Endothelial cell of umbilical vein (primary cell): ENCODE measurements at regions not wholly inside any gene's neighbourhood (a gene's known extent, or its start where the extent isn't known, plus 50 kb on each side); places are given as distances from the start of the nearest gene placed in this dataset.

Experiments used
- BruUV-seq: library from RNA; stranded (reverse); fragments of 400-500 nt; replicated peaks from 2 replicates; lab custom pipeline; 2021; lab: Mats Ljungman, UMichigan
- CTCF ChIA-PET: fragments of 300-600, 350-600 bp; sonication (Branson Sonifier 250); formaldehyde crosslinking; loops from one replicate; lab custom pipeline; 2021; ENCODE audit warnings: antibody characterized with exemption, inconsistent platforms; lab: Charles Lee
- POLR2A ChIA-PET: fragments of 300-600, 350-600 bp; sonication (Branson Sonifier 250); formaldehyde crosslinking; loops from one replicate; lab custom pipeline; 2021; ENCODE audit warnings: antibody characterized with exemption, inconsistent platforms; lab: Charles Lee
- DNase-seq: peaks from one replicate; pipeline ENCODE4 v3.0.0-alpha.2; 2011; ENCODE audit warnings: low read depth, low spot score
- FAIRE-seq: peaks from 2 replicates; lab custom pipeline; 2011; peaks lifted over from hg19 to GRCh38; lab: Jason Lieb, UNC
- H2AFZ ChIP-seq: 2 replicates; pipeline ENCODE4 v1.6.0; 2012; ENCODE audit warnings: low read depth, low read length, control low read depth, inconsistent platforms
- H3K27ac ChIP-seq: 2 replicates; pipeline ENCODE4 v1.5.1; 2011; ENCODE audit warnings: low read depth, mild to moderate bottlenecking, control low read depth, low read length, moderate library complexity; ENCODE audit not compliant: insufficient read depth
- H3K27me3 ChIP-seq, 2 experiments: 2 replicates each; pipeline versions ENCODE4 v1.6.0 to v1.6.1; 2011; ENCODE audit warnings: low read length in 2 of 2, mixed read lengths in 1 of 2; ENCODE audit not compliant: control insufficient read depth in 2 of 2, insufficient read depth in 2 of 2
- H3K36me3 ChIP-seq, 2 experiments: 2 replicates in 1 of 2; 3 replicates in 1 of 2; pipeline ENCODE4 v1.5.1; 2011; ENCODE audit warnings: low read length in 2 of 2, mild to moderate bottlenecking in 1 of 2, moderate library complexity in 1 of 2; ENCODE audit not compliant: control insufficient read depth in 2 of 2, insufficient read depth in 2 of 2; ENCODE audit errors: extremely low read depth in 1 of 2
- H3K4me1 ChIP-seq: 3 replicates; pipeline ENCODE4 v1.5.1; 2011; ENCODE audit warnings: mild to moderate bottlenecking, low read length; ENCODE audit not compliant: control insufficient read depth, insufficient read depth; ENCODE audit errors: extremely low read depth
- H3K4me2 ChIP-seq: 2 replicates; pipeline ENCODE4 v1.6.1; 2011; ENCODE audit warnings: low read length, control low read depth, mixed read lengths; ENCODE audit not compliant: insufficient read depth
- H3K4me3 ChIP-seq, 3 experiments: fragments of 200-600 bp in 1 of 3; sonication (generic), shearing (Covaris generic) in 1 of 3; replicated peaks in 1 of 3; 2 replicates each; pipeline ENCODE4 v1.5.1; 2011 to 2016; ENCODE audit warnings: control low read depth in 3 of 3, low read length in 3 of 3, mild to moderate bottlenecking in 2 of 3, inconsistent platforms in 1 of 3, low read depth in 1 of 3, moderate library complexity in 1 of 3; ENCODE audit not compliant: insufficient read depth in 1 of 3
- H3K79me2 ChIP-seq: 2 replicates; pipeline ENCODE4 v1.6.0; 2012; ENCODE audit warnings: low read length, inconsistent platforms; ENCODE audit not compliant: control insufficient read depth, insufficient read depth
- H3K9ac ChIP-seq: replicated peaks from 2 replicates; pipeline ENCODE3; 2011; ENCODE audit warnings: low read length, control low read depth; ENCODE audit not compliant: insufficient read depth; ENCODE audit errors: extremely low read depth
- H3K9me1 ChIP-seq: replicated peaks from 3 replicates; pipeline ENCODE4 v1.6.0; 2011; ENCODE audit warnings: mild to moderate bottlenecking, low read length; ENCODE audit not compliant: control insufficient read depth, insufficient read depth; ENCODE audit errors: extremely low read depth
- H3K9me3 ChIP-seq: replicated peaks from 2 replicates; pipeline ENCODE4 v1.5.1; 2012; ENCODE audit warnings: low read length, inconsistent platforms; ENCODE audit not compliant: control insufficient read depth, insufficient read depth
- H4K20me1 ChIP-seq: replicated peaks from 2 replicates; pipeline ENCODE3; 2011; ENCODE audit warnings: mild to moderate bottlenecking, low read length; ENCODE audit not compliant: control insufficient read depth, insufficient read depth; ENCODE audit errors: extremely low read depth
- CTCF ChIP-seq, 2 donors: IDR thresholded peaks; 1 replicate in 1 of 2; 2 replicates in 1 of 2; pipeline ENCODE4 v1.5.1; 2011; ENCODE audit warnings: low read length in 2 of 2, mild to moderate bottlenecking in 2 of 2, moderate library complexity in 2 of 2, control low read depth in 1 of 2, inconsistent platforms in 1 of 2, low read depth in 1 of 2; ENCODE audit not compliant: insufficient read depth in 1 of 2; ENCODE audit errors: extremely low read depth in 1 of 2
- EZH2 ChIP-seq: IDR thresholded peaks from 2 replicates; pipeline ENCODE4 v1.6.1; 2012; ENCODE audit warnings: borderline replicate concordance, low read depth, mild to moderate bottlenecking, moderate library complexity, low read length, inconsistent platforms; ENCODE audit not compliant: severe bottlenecking
- FOS ChIP-seq: IDR thresholded peaks from 2 replicates; pipeline ENCODE4 v1.6.1; 2011; ENCODE audit warnings: mild to moderate bottlenecking, low read length, moderate library complexity, borderline replicate concordance; ENCODE audit not compliant: insufficient read depth
- GATA2 ChIP-seq: IDR thresholded peaks from 2 replicates; pipeline ENCODE4 v1.7.0; 2011; ENCODE audit warnings: low read depth, mild to moderate bottlenecking, moderate library complexity, mixed read lengths, low read length; ENCODE audit not compliant: insufficient read length, insufficient read depth
- JUN ChIP-seq: IDR thresholded peaks from 2 replicates; pipeline ENCODE4 v1.6.1; 2011; ENCODE audit warnings: borderline replicate concordance, low read depth; ENCODE audit not compliant: insufficient read length, insufficient read depth
- MAX ChIP-seq: IDR thresholded peaks from 2 replicates; pipeline ENCODE4 v1.6.1; 2011; ENCODE audit not compliant: insufficient read depth, insufficient read length
- MYC ChIP-seq: IDR thresholded peaks from one replicate; pipeline ENCODE4 v1.6.1; 2011; ENCODE audit warnings: mild to moderate bottlenecking, low read depth, low read length
- POLR2A ChIP-seq: IDR thresholded peaks from 2 replicates; pipeline ENCODE4 v1.6.1; 2012; ENCODE audit warnings: low read depth, mild to moderate bottlenecking, control low read depth, low read length
- POLR2AphosphoS5 ChIP-seq: IDR thresholded peaks from 2 replicates; pipeline ENCODE4 v1.6.1; 2012; ENCODE audit warnings: low read depth, mild to moderate bottlenecking, control low read depth, low read length, moderate library complexity; ENCODE audit not compliant: insufficient read depth
- dilution Hi-C: fragments of 300-500 bp; cut with MboI; formaldehyde crosslinking; loops from one replicate; pipeline ENCODE4 v1.15.0; 2019; ENCODE audit warnings: low sequenced_read_pairs; ENCODE audit not compliant: extremely low pct_ligation_motif_present
- intact Hi-C: fragments of 100-400 bp; cut with micrococcal nuclease; formaldehyde crosslinking; loops from one replicate; pipeline ENCODE4 v1.10.0; 2022

GRCh38 chr10:117457071-117457810 lies 82.0 kb upstream of the PDZD8 start:
- DNase-seq (peak; percentile 41), FAIRE-seq (peak; percentile 58)
- TF ChIP-seq FOS: no peak
- no peak for TF ChIP-seq JUN
- TF ChIP-seq MAX: no peak
- no peak for TF ChIP-seq POLR2A
- BruUV-seq: TSS peak; percentile 67
- ChIA-PET POLR2A (no interaction called here), CTCF (interaction anchor here (1.0 to 9.7 kb wide), 4 partner anchors 11 to 138 kb away, joined by 3 to 190 read pairs (median 6); no protein-coding TSS in a partner anchor)
- Histone ChIP-seq H4K20me1 (no peaks in the 10 kb centered on the region), H2AFZ (no peak overlapping the region), H3K9ac (peak overlapping the region; percentile 22), H3K9me1 (no peaks in the 10 kb centered on the region), H3K4me1 (peaks cover 54% of the 10 kb centered on the region), H3K36me3 (no peaks in the 10 kb centered on the region), H3K79me2 (no peaks in the 10 kb centered on the region), H3K4me3 (no peak overlapping the region), H3K27me3 (no peaks in the 10 kb centered on the region), H3K27ac (peak overlapping the region; percentile 78), H3K4me2 (peak overlapping the region; percentile 26), H3K9me3 (no peaks in the 10 kb centered on the region)
- dilution Hi-C loops (no loop called here), intact Hi-C loops (loop anchor here (1.0 to 10.0 kb wide), 3 partner anchors 82 to 1298 kb away; partner anchors contain the start of genes CACUL1, EMX2 and PDZD8)

- no peak overlapping the region for H3K9ac ChIP-seq
- H3K27ac ChIP-seq: no peak overlapping the region
- H3K9me1 ChIP-seq: no peaks in the 10 kb centered on the region
- H3K4me3 ChIP-seq: no peak overlapping the region
- no peak overlapping the region for H3K4me2 ChIP-seq
- no peak for DNase-seq
- no peaks in the 10 kb centered on the region for H4K20me1 ChIP-seq
- FAIRE-seq: no peak
- BruUV-seq: no TSS peak
- no peaks in the 10 kb centered on the region for H3K9me3 ChIP-seq
- ChIA-PET CTCF (interaction anchor here (9.7 kb wide), 1 partner anchor 13 kb away, joined by 190 read pairs; no protein-coding TSS in a partner anchor), POLR2A (no interaction called here)
- TF ChIP-seq FOS (no peak), POLR2AphosphoS5 (no peak), EZH2 (no peak), POLR2A (no peak), MYC (no peak), CTCF (IDR thresholded peaks at IDR 0.05; ENCODE audit: extremely low read depth in 1 of 2, insufficient read depth in 1 of 2, low read depth in 1 of 2, low read length in 2 of 2) (no peak), GATA2 (no peak), JUN (no peak), MAX (no peak)
- H3K79me2 ChIP-seq: no peaks in the 10 kb centered on the region
- no peaks in the 10 kb centered on the region for H3K36me3 ChIP-seq
- no peaks in the 10 kb centered on the region for H3K27me3 ChIP-seq
- dilution Hi-C loops: no loop called here
- no peak overlapping the region for H2AFZ ChIP-seq
- intact Hi-C loops: loop anchor here (5.0 to 10.0 kb wide), 2 partner anchors 87 to 1299 kb away; partner anchors contain the start of genes CACUL1 and EMX2
- peaks cover 40% of the 10 kb centered on the region for H3K4me1 ChIP-seq
These were observed 80.1 kb upstream of the PDZD8 start for GRCh38 chr10:117455346-117455745.
